OCI-LY1 (cell line): ENCODE measurements at regions not wholly inside any gene's neighbourhood (a gene's known extent, or its start where the extent isn't known, plus 50 kb on each side); places are given as distances from the start of the nearest gene placed in this dataset.

Experiments used
- CTCF ChIP-seq: fragments of 200-600 bp; sonication (generic), shearing (Covaris generic); IDR thresholded peaks from 2 replicates; pipeline ENCODE4 v1.5.1; 2017; ENCODE audit warnings: mild to moderate bottlenecking, antibody characterized with exemption, low read length, moderate library complexity, mixed read lengths
- EZH2 ChIP-seq: fragments of 200-600 bp; sonication (generic), shearing (Covaris generic); IDR thresholded peaks from 2 replicates; pipeline ENCODE4 v1.8.0; 2017; ENCODE audit warnings: borderline replicate concordance, mixed run types, mild to moderate bottlenecking, antibody characterized with exemption, low read length, moderate library complexity, mixed read lengths

- TF ChIP-seq CTCF (no peak), EZH2 (no peak)
Measured at GRCh38 chr3:181056136-181056732, 66.7 kb upstream of the DNAJC19 start.
